ENCODE measurements at regions not wholly inside any gene's neighbourhood (a gene's known extent, or its start where the extent isn't known, plus 50 kb on each side); places are given as distances from the start of the nearest gene placed in this dataset.

- DNase-seq (ENCODE audit: low read depth) = no peak
Observed at GRCh38 chr10:6980353-6980752, 400.3 kb upstream of the PRKCQ start.

- DNase-seq (ENCODE audit: low read depth) = no peak
Observed at GRCh38 chr10:6979371-6979770, 399.3 kb upstream of the PRKCQ start.

GRCh38 chr10:6978187-6978627 lies 398.1 kb upstream of the PRKCQ start:
- DNase-seq (ENCODE audit: low read depth) = no peak

GRCh38 chr10:6977398-6978186 lies 397.5 kb upstream of the PRKCQ start:
- DNase-seq (ENCODE audit: low read depth) = no peak

GRCh38 chr10:6973899-6974298 lies 393.8 kb upstream of the PRKCQ start:
- no peak for DNase-seq (ENCODE audit: low read depth)

GRCh38 chr10:6972226-6972625 lies 392.1 kb upstream of the PRKCQ start:
- no peak for DNase-seq (ENCODE audit: low read depth)

- DNase-seq (ENCODE audit: low read depth) = no peak
Observed at GRCh38 chr10:6969659-6970058, 389.6 kb upstream of the PRKCQ start.

GRCh38 chr10:6964543-6964942 lies 384.5 kb upstream of the PRKCQ start:
- no peak for DNase-seq (ENCODE audit: low read depth)

GRCh38 chr10:6962576-6962975 lies 382.5 kb upstream of the PRKCQ start:
- no peak for DNase-seq (ENCODE audit: low read depth)

GRCh38 chr10:6958711-6959110 lies 378.6 kb upstream of the PRKCQ start:
- no peak for DNase-seq (ENCODE audit: low read depth)

- no peak for DNase-seq (ENCODE audit: low read depth)
Observed at GRCh38 chr10:6958254-6958653, 378.2 kb upstream of the PRKCQ start.

- DNase-seq (ENCODE audit: low read depth) = no peak
Observed at GRCh38 chr10:6957851-6958250, 377.8 kb upstream of the PRKCQ start.

GRCh38 chr10:6956562-6956961 lies 376.5 kb upstream of the PRKCQ start:
- DNase-seq (ENCODE audit: low read depth) = no peak

GRCh38 chr10:6953271-6953801 lies 373.3 kb upstream of the PRKCQ start:
- no peak for DNase-seq (ENCODE audit: low read depth)

GRCh38 chr10:6951732-6952131 lies 371.7 kb upstream of the PRKCQ start:
- no peak for DNase-seq (ENCODE audit: low read depth)

- no peak for DNase-seq (ENCODE audit: low read depth)
Observed at GRCh38 chr10:6950133-6950532, 370.1 kb upstream of the PRKCQ start.

- DNase-seq (ENCODE audit: low read depth) = no peak
Observed at GRCh38 chr10:6944436-6944835, 364.4 kb upstream of the PRKCQ start.

- DNase-seq (ENCODE audit: low read depth) = no peak
Observed at GRCh38 chr10:6938384-6938783, 358.3 kb upstream of the PRKCQ start.

- no peak for DNase-seq (ENCODE audit: low read depth)
Observed at GRCh38 chr10:6936931-6937330, 356.9 kb upstream of the PRKCQ start.

GRCh38 chr10:6929148-6929830 lies 349.2 kb upstream of the PRKCQ start:
- no peak for DNase-seq (ENCODE audit: low read depth)

GRCh38 chr10:6928586-6928985 lies 348.5 kb upstream of the PRKCQ start:
- no peak for DNase-seq (ENCODE audit: low read depth)

GRCh38 chr10:6926971-6927370 lies 346.9 kb upstream of the PRKCQ start:
- no peak for DNase-seq (ENCODE audit: low read depth)

- no peak for DNase-seq (ENCODE audit: low read depth)
Observed at GRCh38 chr10:6925146-6925545, 345.1 kb upstream of the PRKCQ start.

Data from iris pigment epithelial cell (primary cell).